H1 (cell line): ENCODE measurements at regions not wholly inside any gene's neighbourhood (a gene's known extent, or its start where the extent isn't known, plus 50 kb on each side); places are given as distances from the start of the nearest gene placed in this dataset.

ENCODE experiments used
- ASH2L ChIP-seq: fragments of 200-600, 300-600 bp; sonication (generic); IDR thresholded peaks from one replicate; pipeline ENCODE4 v1.7.1; 2017; ENCODE audit warnings: low read length
- EZH2 ChIP-seq: fragments of 200-600 bp; sonication (generic); IDR thresholded peaks from 2 replicates; pipeline ENCODE4 v1.7.1; 2012; ENCODE audit warnings: low read depth, mild to moderate bottlenecking, moderate library complexity, low read length, inconsistent platforms; ENCODE audit not compliant: severe bottlenecking
- GTF2F1 ChIP-seq: IDR thresholded peaks from 2 replicates; pipeline ENCODE4 v1.6.1; 2012; ENCODE audit warnings: low read depth, low read length, improper control_type of control experiment, borderline replicate concordance
- SRF ChIP-seq: IDR thresholded peaks from 2 replicates; pipeline ENCODE4 v1.6.1; 2011; ENCODE audit warnings: mild to moderate bottlenecking, low read depth, low read length, moderate library complexity

GRCh38 chrX:13196782-13197181 lies 123.1 kb downstream of the ATXN3L start (continued):
- TF ChIP-seq GTF2F1 (no peak), ASH2L (no peak), SRF (no peak), EZH2 (no peak)
